ENCODE measurements at regions not wholly inside any gene's neighbourhood (a gene's known extent, or its start where the extent isn't known, plus 50 kb on each side); places are given as distances from the start of the nearest gene placed in this dataset.

- Histone ChIP-seq H3K9ac (ENCODE audit: low read length) (no peak overlapping the region), H3K27ac (ENCODE audit: low read length) (no peak overlapping the region), H3K36me3 (replicated peaks; ENCODE audit: low read depth, low read length) (no peaks in the 10 kb centered on the region), H3K4me3 (ENCODE audit: low read length) (no peak overlapping the region), H3K4me1 (ENCODE audit: low read length) (no peaks in the 10 kb centered on the region), H2AFZ (ENCODE audit: low read depth, low read length) (no peak overlapping the region), H3K27me3 (ENCODE audit: low read depth, low read length) (no peaks in the 10 kb centered on the region), H3K4me2 (ENCODE audit: low read length) (no peak overlapping the region), H3K9me3 (ENCODE audit: insufficient read depth, low read length) (no peaks in the 10 kb centered on the region), H4K20me1 (ENCODE audit: insufficient read depth, low read length) (no peaks in the 10 kb centered on the region), H3K79me2 (ENCODE audit: low read length) (no peaks in the 10 kb centered on the region)
- no peak for TF ChIP-seq EZH2phosphoT487 (IDR thresholded peaks at IDR 0.05; ENCODE audit: low read depth)
- TF ChIP-seq, protein P1, sequence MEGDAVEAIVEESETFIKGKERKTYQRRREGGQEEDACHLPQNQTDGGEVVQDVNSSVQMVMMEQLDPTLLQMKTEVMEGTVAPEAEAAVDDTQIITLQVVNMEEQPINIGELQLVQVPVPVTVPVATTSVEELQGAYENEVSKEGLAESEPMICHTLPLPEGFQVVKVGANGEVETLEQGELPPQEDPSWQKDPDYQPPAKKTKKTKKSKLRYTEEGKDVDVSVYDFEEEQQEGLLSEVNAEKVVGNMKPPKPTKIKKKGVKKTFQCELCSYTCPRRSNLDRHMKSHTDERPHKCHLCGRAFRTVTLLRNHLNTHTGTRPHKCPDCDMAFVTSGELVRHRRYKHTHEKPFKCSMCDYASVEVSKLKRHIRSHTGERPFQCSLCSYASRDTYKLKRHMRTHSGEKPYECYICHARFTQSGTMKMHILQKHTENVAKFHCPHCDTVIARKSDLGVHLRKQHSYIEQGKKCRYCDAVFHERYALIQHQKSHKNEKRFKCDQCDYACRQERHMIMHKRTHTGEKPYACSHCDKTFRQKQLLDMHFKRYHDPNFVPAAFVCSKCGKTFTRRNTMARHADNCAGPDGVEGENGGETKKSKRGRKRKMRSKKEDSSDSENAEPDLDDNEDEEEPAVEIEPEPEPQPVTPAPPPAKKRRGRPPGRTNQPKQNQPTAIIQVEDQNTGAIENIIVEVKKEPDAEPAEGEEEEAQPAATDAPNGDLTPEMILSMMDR (IDR thresholded peaks at IDR 0.05; ENCODE audit: low read depth, low read length) = no peak
Observed at GRCh38 chr17:14780097-14780651, 479.3 kb downstream of the HS3ST3B1 start.

- no peaks in the 10 kb centered on the region for H3K9me3 ChIP-seq (ENCODE audit: insufficient read depth, low read length)
- H4K20me1 ChIP-seq (ENCODE audit: insufficient read depth, low read length) = no peaks in the 10 kb centered on the region
- H3K4me3 ChIP-seq (ENCODE audit: low read length) = no peak overlapping the region
- H3K9ac ChIP-seq (ENCODE audit: low read length) = no peak overlapping the region
- no peaks in the 10 kb centered on the region for H3K36me3 ChIP-seq (replicated peaks; ENCODE audit: low read depth, low read length)
- no peaks in the 10 kb centered on the region for H3K4me1 ChIP-seq (ENCODE audit: low read length)
- TF ChIP-seq, protein P1 (IDR thresholded peaks at IDR 0.05; ENCODE audit: low read depth, low read length) = no peak
- TF ChIP-seq EZH2phosphoT487 (IDR thresholded peaks at IDR 0.05; ENCODE audit: low read depth) = no peak
- no peak overlapping the region for H2AFZ ChIP-seq (ENCODE audit: low read depth, low read length)
- no peaks in the 10 kb centered on the region for H3K27me3 ChIP-seq (ENCODE audit: low read depth, low read length)
- no peak overlapping the region for H3K4me2 ChIP-seq (ENCODE audit: low read length)
- H3K27ac ChIP-seq (ENCODE audit: low read length) = no peak overlapping the region
- no peaks in the 10 kb centered on the region for H3K79me2 ChIP-seq (ENCODE audit: low read length)
Observed at GRCh38 chr17:14779241-14779640, 478.4 kb downstream of the HS3ST3B1 start.

GRCh38 chr17:14777291-14777690 is 476.4 kb downstream of the HS3ST3B1 start:
- no peak overlapping the region for H3K27ac ChIP-seq (ENCODE audit: low read length)

GRCh38 chr17:14776791-14777190 is 475.9 kb downstream of the HS3ST3B1 start:
- Histone ChIP-seq H3K27ac (ENCODE audit: low read length) (no peak overlapping the region), H3K4me1 (ENCODE audit: low read length) (no peaks in the 10 kb centered on the region), H4K20me1 (ENCODE audit: insufficient read depth, low read length) (no peaks in the 10 kb centered on the region), H3K79me2 (ENCODE audit: low read length) (no peaks in the 10 kb centered on the region), H3K9ac (ENCODE audit: low read length) (no peak overlapping the region), H3K4me3 (ENCODE audit: low read length) (no peak overlapping the region), H2AFZ (ENCODE audit: low read depth, low read length) (no peak overlapping the region), H3K9me3 (ENCODE audit: insufficient read depth, low read length) (no peaks in the 10 kb centered on the region), H3K27me3 (ENCODE audit: low read depth, low read length) (no peaks in the 10 kb centered on the region), H3K4me2 (ENCODE audit: low read length) (no peak overlapping the region), H3K36me3 (replicated peaks; ENCODE audit: low read depth, low read length) (no peaks in the 10 kb centered on the region)
- TF ChIP-seq EZH2phosphoT487 (IDR thresholded peaks at IDR 0.05; ENCODE audit: low read depth) = no peak
- TF ChIP-seq, protein P1 (IDR thresholded peaks at IDR 0.05; ENCODE audit: low read depth, low read length) = no peak

More at GRCh38 chr17:14777291-14777690, 476.4 kb downstream of the HS3ST3B1 start:
- Histone ChIP-seq H3K79me2 (ENCODE audit: low read length) (no peaks in the 10 kb centered on the region), H3K9me3 (ENCODE audit: insufficient read depth, low read length) (no peaks in the 10 kb centered on the region), H3K27me3 (ENCODE audit: low read depth, low read length) (no peaks in the 10 kb centered on the region), H4K20me1 (ENCODE audit: insufficient read depth, low read length) (no peaks in the 10 kb centered on the region), H3K4me1 (ENCODE audit: low read length) (no peaks in the 10 kb centered on the region), H2AFZ (ENCODE audit: low read depth, low read length) (no peak overlapping the region), H3K9ac (ENCODE audit: low read length) (no peak overlapping the region), H3K4me3 (ENCODE audit: low read length) (no peak overlapping the region), H3K36me3 (replicated peaks; ENCODE audit: low read depth, low read length) (no peaks in the 10 kb centered on the region), H3K4me2 (ENCODE audit: low read length) (no peak overlapping the region)
- TF ChIP-seq EZH2phosphoT487 (IDR thresholded peaks at IDR 0.05; ENCODE audit: low read depth) = no peak
- TF ChIP-seq, protein P1 (IDR thresholded peaks at IDR 0.05; ENCODE audit: low read depth, low read length) = no peak
